ENCODE measurements at regions not wholly inside any gene's neighbourhood (a gene's known extent, or its start where the extent isn't known, plus 50 kb on each side); places are given as distances from the start of the nearest gene placed in this dataset.
A peak's percentile ranks its signal among the peaks of the same experiment; 100 is the strongest.

DNA sequence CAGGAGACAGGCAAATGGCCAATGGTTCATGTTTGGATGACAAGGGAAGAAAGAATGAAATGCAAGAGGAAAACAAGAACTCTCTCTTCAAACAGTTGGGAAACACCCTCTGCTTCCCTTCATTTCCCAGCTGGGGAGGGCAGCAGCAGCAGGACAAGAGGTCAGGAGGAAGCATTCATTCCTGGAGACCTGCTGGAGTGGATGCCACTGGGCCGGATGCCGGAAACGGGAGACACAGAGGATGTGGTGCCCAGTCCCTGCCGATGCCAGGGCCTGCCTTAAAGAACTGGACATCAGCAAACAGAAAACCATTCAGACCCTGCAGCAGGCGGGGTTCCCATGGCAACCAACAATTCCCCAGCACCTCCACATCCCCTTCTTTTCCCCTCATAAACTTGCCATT is 102.3 kb upstream of the ZNF648 start:
- TF ChIP-seq GATA2 (IDR thresholded peaks at IDR 0.05; ENCODE audit: low read depth, low read length): no peak

GRCh38 chr1:182159443-182159842 is 97.9 kb upstream of the ZNF648 start:
- TF ChIP-seq GATA3 (IDR thresholded peaks at IDR 0.05; ENCODE audit: low read depth, low read length) (no peak), GATA2 (IDR thresholded peaks at IDR 0.05; ENCODE audit: low read depth, low read length) (no peak)

DNA sequence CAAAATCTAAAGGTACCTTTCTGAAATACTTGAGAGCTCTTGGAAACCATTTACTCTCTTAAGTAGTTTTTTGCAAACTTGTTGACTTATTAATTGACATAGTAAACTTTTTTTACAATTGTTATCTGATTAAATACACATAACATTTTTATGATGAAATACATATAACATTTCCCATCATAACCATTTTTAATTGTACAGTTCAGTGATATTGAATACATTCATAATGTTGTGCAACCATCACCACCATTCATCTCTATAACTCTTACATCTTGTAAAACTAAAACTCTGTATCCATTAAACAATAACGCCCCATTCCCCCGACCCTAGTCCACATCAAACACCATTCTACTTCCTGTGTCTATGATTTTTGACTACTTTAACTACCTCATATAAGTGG is 95.7 kb upstream of the ZNF648 start:
- TF ChIP-seq GATA3 (IDR thresholded peaks at IDR 0.05; ENCODE audit: low read depth, low read length): no peak
- no peak for TF ChIP-seq GATA2 (IDR thresholded peaks at IDR 0.05; ENCODE audit: low read depth, low read length)

DNA sequence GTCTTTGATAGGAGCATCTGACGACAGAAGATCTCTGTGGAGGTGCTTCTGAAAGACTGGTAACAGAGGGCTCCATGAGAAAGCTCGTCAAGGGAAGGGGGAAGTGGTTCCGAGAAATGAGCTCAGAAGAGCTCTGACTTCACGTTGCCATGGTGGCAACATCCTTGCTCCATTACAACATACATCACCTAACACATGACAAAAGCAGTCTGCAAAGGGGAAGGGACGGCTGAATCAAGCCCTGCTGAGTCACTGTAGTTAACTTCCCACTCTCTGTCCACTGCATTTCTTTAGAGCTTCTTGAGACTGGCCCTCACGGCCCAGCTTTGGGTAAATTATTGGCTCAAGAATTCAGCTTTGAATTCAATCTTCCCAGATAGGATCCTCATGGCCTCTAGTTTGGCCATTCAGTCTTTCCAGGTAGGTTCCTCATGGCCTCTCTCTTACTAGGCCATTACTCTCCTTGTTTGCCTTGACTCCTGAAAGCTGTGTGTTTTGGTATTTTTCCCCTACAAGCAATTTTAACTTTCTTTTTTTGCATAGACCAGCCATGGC is 88.0 kb upstream of the ZNF648 start:
- TF ChIP-seq GATA3 (IDR thresholded peaks at IDR 0.05; ENCODE audit: low read depth, low read length) (no peak), GATA2 (IDR thresholded peaks at IDR 0.05; ENCODE audit: low read depth, low read length) (no peak)

DNA sequence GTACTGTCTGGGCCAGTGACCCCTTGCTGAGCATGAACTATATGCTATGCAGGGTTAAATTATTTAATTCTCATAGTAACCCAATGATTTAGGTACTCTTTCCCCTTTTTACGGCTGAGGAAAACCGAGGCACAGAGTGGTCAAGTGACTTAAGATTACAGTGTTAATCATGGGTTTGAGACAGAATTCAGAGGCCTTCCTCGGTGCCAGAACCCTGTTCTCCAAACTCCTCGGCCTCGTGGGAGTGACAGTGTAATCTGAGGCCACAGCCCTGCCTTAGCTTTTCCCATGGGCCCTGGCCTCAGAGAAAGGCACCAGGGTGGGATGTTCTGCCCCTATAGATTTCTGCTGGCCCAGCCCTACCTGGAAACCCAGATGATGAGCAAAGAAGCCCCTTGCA is 86.4 kb upstream of the ZNF648 start:
- no peak for TF ChIP-seq GATA2 (IDR thresholded peaks at IDR 0.05; ENCODE audit: low read depth, low read length)
- TF ChIP-seq GATA3 (IDR thresholded peaks at IDR 0.05; ENCODE audit: low read depth, low read length): no peak

DNA sequence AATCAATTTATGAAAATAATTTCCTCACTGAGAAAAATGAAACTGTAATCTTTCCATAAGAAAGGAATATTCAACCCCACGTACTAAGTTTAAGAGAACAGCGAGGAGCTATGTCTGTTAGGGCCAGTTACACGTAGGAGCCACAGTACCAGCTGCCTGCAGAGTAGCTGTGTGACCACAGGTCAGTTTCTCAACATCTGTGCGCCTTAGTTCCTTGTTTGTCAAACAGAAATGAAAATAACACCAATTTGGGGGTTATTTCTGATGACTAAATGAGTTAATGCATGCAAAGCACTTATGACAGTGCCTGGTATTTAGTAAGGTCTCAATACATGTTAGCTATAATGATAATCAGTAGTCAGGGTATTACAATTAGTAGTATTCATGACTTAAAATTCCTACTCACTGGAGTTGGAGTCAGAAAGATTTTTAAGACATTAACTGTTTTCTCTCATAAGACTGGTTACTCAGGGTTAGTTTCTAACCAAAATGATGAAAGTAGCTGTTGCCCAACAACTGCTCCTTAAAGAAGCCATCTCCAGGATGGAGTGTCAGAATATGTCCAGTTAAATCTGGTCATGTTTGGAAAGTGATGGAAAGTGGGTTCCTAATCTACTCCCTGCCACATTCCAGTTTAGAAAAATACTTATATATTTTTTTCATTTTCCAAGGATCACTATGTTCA is 85.8 kb upstream of the ZNF648 start:
- no peak for TF ChIP-seq GATA2 (IDR thresholded peaks at IDR 0.05; ENCODE audit: low read depth, low read length)
- TF ChIP-seq GATA3 (IDR thresholded peaks at IDR 0.05; ENCODE audit: low read depth, low read length): no peak

- TF ChIP-seq GATA3 (IDR thresholded peaks at IDR 0.05; ENCODE audit: low read depth, low read length) (no peak), GATA2 (IDR thresholded peaks at IDR 0.05; ENCODE audit: low read depth, low read length) (no peak)
Observed at GRCh38 chr1:182146286-182146685, 84.8 kb upstream of the ZNF648 start.

DNA sequence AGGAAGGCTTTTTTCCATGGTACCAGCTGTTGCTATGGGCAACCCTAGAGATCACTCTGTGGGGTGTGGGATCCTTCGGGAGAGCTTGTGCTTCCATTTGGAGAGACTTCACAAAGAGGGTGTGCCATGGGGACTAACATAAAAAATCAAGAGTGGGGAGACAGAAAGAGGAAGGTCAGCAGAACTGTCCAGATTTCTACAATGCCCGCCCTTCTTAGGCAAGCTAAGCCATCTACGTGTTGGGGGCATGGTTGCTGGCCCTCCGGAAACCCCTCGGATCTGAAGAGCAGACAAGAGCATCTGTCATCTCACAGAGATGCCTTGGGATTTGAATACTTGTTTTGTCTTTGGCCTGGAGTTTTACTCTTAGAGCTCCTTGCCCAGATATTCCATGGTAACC is 83.9 kb upstream of the ZNF648 start:
- TF ChIP-seq GATA3 (IDR thresholded peaks at IDR 0.05; ENCODE audit: low read depth, low read length) (no peak), GATA2 (IDR thresholded peaks at IDR 0.05; ENCODE audit: low read depth, low read length) (no peak)

DNA sequence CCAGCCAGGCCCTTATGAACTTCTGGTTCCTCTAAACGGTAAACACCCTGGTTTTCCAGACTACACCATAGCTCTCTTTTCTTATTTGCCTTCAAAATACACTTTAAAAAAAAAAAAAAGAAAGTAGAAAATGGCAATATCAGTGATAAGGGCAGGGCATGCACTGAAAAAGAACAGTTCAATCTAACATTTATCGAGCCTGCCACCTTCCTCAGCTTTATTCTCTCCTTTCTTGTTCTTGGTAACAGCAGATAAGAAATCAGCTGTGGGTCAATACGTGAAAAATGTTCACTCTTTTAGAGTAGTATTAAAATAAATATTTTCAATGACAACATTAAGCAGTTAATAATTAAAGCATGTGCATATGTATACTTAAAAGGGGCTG is 83.1 kb upstream of the ZNF648 start:
- TF ChIP-seq GATA2 (IDR thresholded peaks at IDR 0.05; ENCODE audit: low read depth, low read length): no peak
- TF ChIP-seq GATA3 (IDR thresholded peaks at IDR 0.05; ENCODE audit: low read depth, low read length): no peak

DNA sequence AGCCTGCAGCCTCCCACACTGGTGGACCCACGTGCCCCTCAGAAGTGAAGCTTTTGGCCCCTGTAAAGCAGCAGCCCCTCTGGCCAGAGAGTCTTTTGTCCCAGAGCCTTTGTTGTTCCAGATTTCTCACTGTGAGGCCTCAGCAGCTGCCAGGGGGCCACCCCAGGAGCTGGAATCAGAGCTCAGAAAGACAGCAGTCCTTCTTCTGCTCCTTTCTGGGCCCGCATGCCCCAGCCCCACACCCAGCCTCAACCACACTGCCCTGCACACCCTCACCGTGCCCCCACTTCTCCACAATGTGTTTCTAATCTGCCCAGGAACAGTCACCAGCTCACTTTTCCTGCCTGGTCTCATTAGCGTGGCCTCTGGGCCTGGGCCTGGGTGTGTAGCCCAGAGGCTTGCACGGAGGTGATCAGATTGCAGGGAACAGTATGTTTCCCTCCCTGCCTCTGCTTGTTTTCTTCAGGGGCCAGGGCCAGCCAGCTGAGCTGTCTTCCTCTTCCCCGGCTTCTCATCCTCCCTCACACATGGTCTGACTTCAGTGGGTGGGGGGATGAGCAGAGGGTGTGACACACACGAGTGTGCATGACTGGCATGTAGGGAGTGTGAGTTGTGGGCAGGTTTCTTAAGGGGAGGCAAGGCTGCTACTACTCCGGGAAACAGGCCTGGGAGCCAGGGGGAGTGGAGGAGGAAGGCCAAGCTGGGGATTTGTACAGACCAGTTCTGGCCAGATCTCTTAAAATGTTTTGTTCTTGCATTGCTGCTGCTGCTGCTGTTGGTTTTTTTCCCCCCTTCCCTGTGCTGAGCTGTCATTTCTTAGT is 82.5 kb upstream of the ZNF648 start:
- TF ChIP-seq GATA2 (IDR thresholded peaks at IDR 0.05; ENCODE audit: low read depth, low read length) (peak; percentile 20; the same call in 1 of the 2 replicates), GATA3 (IDR thresholded peaks at IDR 0.05; ENCODE audit: low read depth, low read length) (no peak)

DNA sequence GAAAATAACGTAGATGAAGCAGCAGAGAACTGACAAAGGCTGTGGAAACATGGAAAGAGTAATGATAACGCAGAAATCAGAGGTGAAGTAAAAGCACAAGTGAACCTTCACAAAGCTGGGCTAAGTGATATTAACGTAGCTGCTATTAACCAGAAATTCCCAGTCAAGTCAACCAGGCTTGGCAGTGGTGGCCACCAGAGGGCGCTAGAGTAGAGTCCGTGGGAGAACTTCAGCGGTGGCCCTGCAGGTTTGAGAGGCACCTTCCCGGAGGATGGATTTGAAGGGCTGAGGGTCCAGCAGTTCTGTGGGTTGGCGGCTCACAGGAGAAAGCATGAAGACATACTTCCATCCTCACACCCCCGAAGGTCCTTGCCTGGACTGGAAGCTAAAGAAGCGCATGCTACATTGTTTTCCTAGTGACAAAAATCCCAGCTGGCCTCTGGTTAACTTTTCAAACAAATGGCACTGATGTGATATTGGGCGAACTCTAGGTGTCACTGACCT is 81.7 kb upstream of the ZNF648 start:
- no peak for TF ChIP-seq GATA3 (IDR thresholded peaks at IDR 0.05; ENCODE audit: low read depth, low read length)
- TF ChIP-seq GATA2 (IDR thresholded peaks at IDR 0.05; ENCODE audit: low read depth, low read length): no peak

- TF ChIP-seq GATA2 (IDR thresholded peaks at IDR 0.05; ENCODE audit: low read depth, low read length) (no peak), GATA3 (IDR thresholded peaks at IDR 0.05; ENCODE audit: low read depth, low read length) (no peak)
Observed at GRCh38 chr1:182142621-182143020, 81.1 kb upstream of the ZNF648 start.

GRCh38 chr1:182141040-182141439 is 79.5 kb upstream of the ZNF648 start:
- TF ChIP-seq GATA2 (IDR thresholded peaks at IDR 0.05; ENCODE audit: low read depth, low read length) (no peak), GATA3 (IDR thresholded peaks at IDR 0.05; ENCODE audit: low read depth, low read length) (no peak)

DNA sequence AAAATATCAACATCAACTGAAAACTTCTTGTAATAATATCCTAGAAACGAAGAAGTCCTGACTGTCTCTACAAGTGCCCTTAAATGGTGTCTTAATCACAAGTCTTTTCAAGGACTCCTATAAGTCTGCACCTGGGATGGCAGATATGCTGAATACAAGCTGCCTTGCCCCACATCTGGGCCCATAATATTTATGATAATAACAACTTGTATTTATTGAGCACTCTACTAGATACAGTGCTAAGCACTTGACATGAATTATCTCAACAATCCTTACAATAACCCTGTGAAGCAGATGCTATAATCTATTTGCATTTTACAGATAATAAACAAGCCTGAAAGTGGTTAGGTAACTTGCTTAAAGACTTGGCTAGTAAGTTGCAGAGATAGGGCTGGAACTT is 78.0 kb upstream of the ZNF648 start:
- TF ChIP-seq GATA3 (IDR thresholded peaks at IDR 0.05; ENCODE audit: low read depth, low read length) (no peak), GATA2 (IDR thresholded peaks at IDR 0.05; ENCODE audit: low read depth, low read length) (no peak)

- TF ChIP-seq GATA2 (IDR thresholded peaks at IDR 0.05; ENCODE audit: low read depth, low read length) (no peak), GATA3 (IDR thresholded peaks at IDR 0.05; ENCODE audit: low read depth, low read length) (no peak)
Observed at GRCh38 chr1:182137546-182137945, 76.0 kb upstream of the ZNF648 start.
